GM12875 (cell line): ENCODE measurements at regions not wholly inside any gene's neighbourhood (a gene's known extent, or its start where the extent isn't known, plus 50 kb on each side); places are given as distances from the start of the nearest gene placed in this dataset.
"Not testable (repeated sequence)": the region's sequence is repeated elsewhere in the genome, so short reads cannot be mapped to it uniquely, and the experiment has no call there.

Experiments used
- H3K4me3 ChIP-seq: one replicate; pipeline ENCODE4 v1.5.1; 2011; ENCODE audit warnings: low read depth, low read length, control low read depth
- TF ChIP-seq, protein P1 (sequence below): IDR thresholded peaks from 2 replicates; pipeline ENCODE4 v1.5.1; 2011; ENCODE audit warnings: low read depth, mild to moderate bottlenecking, control low read depth, inconsistent platforms, low read length, moderate library complexity, borderline replicate concordance; ENCODE audit not compliant: insufficient read depth

DNA sequence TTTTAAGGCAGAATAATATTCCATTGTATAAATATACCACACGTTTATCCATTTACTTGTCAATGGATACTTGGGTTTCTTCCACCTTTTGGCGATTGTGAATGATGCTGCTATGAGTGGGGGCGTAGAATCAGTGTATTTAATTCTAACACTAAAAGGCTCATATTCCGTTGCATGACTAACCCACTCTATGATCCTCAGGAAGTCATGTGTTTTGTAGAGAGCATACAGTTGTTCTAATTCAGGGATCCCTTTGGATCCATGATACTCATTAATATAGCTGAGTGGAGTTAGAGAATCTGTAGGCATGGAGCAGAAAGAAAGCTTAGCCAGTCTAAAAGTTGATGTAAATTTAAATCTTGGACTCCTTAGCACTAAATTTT is 74.2 kb upstream of the TMEM170B start:
- TF ChIP-seq, protein P1, sequence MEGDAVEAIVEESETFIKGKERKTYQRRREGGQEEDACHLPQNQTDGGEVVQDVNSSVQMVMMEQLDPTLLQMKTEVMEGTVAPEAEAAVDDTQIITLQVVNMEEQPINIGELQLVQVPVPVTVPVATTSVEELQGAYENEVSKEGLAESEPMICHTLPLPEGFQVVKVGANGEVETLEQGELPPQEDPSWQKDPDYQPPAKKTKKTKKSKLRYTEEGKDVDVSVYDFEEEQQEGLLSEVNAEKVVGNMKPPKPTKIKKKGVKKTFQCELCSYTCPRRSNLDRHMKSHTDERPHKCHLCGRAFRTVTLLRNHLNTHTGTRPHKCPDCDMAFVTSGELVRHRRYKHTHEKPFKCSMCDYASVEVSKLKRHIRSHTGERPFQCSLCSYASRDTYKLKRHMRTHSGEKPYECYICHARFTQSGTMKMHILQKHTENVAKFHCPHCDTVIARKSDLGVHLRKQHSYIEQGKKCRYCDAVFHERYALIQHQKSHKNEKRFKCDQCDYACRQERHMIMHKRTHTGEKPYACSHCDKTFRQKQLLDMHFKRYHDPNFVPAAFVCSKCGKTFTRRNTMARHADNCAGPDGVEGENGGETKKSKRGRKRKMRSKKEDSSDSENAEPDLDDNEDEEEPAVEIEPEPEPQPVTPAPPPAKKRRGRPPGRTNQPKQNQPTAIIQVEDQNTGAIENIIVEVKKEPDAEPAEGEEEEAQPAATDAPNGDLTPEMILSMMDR = no peak
- H3K4me3 ChIP-seq = no peak overlapping the region

- no peak overlapping the region for H3K4me3 ChIP-seq
- TF ChIP-seq, protein P1 = no peak
Measured at GRCh38 chr6:11462742-11463397, 74.7 kb upstream of the TMEM170B start.

DNA sequence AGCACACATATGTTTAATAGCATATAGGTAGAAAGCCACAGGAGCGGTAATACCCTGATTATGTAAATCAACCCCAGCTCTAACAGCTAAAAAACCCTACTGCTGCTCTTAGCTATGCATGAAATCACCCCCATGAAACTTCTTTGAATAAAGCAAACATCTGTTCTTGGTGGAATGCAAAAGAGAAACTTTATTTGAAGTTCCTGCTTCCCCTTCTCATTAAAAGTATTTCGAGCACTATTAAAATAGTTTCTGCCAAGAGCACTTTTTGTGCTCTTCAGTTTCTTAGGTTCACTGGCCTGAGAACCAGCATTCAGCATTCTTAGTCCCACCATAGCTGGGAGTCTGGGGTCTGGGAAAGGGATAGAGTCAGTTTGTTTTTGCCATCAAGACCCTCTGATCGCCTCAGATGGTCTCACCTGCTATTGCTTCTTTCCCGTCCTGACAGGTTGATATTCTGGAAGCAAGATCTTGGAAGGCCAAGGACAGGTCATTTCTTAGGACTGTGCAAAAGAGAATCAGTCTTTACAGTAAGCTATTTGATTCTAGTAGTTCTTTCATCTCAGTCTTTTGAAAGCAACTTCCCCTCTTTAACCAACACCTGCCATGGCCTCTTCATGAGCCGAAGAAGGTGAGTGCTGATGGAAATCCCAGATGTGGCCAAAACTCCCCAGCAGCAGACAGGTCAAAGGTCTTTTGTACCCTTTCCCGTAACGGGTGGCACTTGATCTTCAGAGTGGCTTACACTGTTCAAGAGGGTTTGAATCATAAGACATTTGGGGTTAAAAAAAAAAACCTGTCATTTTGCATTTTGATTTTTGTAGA is 76.5 kb upstream of the TMEM170B start:
- TF ChIP-seq, protein P1 = no peak
- no peak overlapping the region for H3K4me3 ChIP-seq

DNA sequence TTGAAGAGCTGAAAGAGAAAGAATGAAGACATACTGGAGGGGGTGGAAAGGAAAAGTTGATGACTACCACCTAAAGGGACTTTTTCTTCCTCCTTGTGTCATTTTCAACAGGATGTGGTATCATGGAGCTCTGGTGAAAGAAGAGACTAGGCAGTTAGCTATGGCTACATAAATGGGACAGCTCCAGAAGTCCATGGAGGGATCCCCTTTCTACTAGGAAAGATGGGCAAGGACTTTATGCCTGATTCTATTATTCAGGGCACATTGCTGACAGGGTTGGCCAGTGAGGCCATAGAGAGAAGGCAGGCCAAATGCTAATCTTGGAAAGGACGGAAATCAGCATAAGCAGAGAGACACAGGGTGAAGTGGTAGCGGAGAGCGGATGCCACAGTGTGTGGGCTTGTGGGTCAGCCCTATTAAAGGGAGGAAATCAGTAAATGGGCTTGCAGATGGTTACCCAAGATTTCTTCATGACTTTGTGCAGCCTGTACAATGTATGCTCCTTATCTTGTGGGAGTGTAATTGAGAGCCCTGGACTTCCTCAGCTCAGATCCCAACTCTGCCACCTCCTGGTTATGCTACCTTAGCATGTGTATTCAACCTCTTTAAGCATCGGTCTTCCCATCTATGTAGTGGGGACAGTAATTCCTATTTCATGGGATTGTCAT is 77.4 kb upstream of the TMEM170B start:
- TF ChIP-seq, protein P1 = no peak

DNA sequence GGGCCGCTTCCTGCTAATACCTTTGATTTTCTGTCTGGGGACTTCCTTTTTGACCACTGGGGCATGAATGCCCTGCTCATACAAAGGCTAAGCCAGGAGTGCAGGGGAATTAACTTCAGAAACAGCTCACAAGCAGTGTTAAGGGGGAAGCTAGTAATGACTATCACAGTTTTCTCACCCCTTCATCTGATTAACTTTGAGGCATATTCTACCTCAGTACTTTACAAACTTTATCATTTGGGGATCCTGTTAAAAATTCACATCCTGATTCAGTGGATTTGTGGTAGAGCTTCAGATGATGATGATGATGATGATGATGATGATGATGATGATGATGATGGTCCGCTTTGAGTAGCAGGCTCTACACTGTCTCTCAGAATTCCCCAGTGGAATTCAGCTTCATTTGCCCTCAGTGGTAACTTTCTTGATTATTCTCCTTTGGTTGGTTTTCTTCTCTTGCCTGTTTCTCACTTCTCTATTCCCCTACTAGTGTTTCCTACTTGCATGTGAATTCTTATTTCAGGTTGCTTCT is 78.4 kb upstream of the TMEM170B start:
- no peak overlapping the region for H3K4me3 ChIP-seq
- TF ChIP-seq, protein P1 = no peak

More for the DNA sequence above, 77.4 kb upstream of the TMEM170B start:
- no peak overlapping the region for H3K4me3 ChIP-seq

DNA sequence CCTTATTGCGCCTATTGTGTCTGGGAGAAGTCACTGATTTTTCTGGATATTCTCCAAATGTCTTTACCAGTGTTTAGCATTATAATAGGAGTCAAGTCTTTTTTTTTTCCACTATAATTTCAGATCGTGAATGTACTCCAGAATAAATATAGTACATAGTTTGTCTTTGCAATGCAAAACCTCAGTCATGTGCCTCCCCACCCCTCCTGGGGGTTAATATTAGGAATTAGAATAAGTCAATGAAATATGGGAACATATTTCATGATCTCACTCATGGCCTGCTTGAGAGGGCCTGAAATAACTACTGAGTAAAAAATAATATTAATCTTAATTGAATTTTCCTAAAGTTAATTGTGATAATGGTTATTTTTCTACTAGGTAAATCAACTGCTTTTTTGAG is 79.0 kb upstream of the TMEM170B start:
- TF ChIP-seq, protein P1 = no peak
- no peak overlapping the region for H3K4me3 ChIP-seq

- not testable (repeated sequence) for H3K4me3 ChIP-seq
Measured at GRCh38 chr6:11457422-11457821, 80.1 kb upstream of the TMEM170B start.

GRCh38 chr6:11452106-11452505 is 85.4 kb upstream of the TMEM170B start:
- not testable (repeated sequence) for H3K4me3 ChIP-seq
